Midbrain (tissue), 1 donor: ENCODE measurements at regions not wholly inside any gene's neighbourhood (a gene's known extent, or its start where the extent isn't known, plus 50 kb on each side); places are given as distances from the start of the nearest gene placed in this dataset.
"Not testable (repeated sequence)": the region's sequence is repeated elsewhere in the genome, so short reads cannot be mapped to it uniquely, and the experiment has no call there.

ENCODE experiments used
- DNase-seq: peaks from one replicate; lab custom pipeline; 2025; lab: John Stamatoyannopoulos, UW

DNA sequence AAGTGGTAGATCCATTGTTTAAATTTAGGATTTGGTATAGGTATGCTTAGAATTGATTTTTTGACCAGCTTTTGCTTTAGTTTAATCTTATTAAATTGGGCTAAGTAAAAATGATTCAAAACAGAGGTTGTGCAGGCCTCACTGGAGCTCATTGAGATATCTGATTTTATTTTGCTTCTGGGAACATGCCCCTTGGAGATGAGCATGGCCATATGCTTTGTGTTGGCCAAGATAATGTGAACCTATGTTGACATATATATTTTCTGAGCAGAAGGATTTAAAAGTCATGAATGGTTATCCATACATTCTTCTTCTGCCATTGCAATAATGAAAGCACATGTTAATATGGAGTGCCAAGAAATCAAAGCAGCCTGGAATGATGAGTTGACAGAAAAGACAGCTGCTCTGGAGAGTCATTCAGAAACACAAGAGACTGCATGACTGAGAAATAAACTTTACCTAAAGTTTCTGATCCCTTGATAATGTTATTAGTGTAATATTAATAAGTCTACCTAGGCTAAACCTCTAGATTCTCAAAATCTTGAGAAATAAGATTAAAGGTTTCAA is 489.7 kb upstream of the GNPDA2 start:
- DNase-seq, result no peak

DNA sequence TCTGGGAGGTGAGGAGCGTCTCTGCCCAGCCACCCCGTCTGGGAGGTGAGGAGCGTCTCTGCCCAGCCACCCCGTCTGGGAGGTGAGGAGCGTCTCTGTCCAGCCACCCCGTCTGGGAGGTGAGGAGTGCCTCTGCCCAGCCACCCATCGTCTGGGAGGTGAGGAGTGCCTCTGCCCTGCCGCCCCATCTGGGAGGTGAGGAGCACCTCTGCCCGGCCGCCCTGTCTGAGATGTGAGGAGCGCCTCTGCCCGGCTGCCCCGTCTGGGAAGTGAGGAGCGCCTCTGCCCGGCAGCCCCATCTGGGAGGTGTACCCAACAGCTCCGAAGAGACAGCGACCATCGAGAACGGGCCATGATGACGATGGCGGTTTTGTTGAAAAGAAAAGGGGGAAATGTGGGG is 482.1 kb upstream of the GNPDA2 start:
- not testable (repeated sequence) for DNase-seq

DNA sequence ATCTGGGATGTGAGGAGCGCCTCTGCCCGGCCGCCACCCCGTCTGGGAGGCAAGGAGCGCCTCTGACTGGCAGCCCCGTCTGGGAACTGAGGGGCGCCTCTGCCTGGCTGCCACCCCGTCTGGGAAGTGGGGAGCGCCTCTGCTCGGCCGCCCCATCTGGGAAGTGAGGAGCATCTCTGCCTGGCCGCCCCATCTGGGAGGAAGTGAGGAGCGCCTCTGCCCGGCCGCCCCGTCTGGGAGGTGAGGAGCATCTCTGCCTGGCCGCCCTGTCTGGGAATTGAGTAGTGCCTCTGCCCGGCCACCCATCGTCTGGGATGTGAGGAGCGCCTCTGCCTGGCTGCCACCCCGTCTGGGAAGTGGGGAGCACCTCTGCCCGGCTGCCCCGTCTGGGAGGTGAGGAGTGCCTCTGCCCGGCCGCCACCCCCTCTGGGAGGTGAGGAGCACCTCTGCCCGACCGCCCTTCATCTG is 481.5 kb upstream of the GNPDA2 start:
- not testable (repeated sequence) for DNase-seq

DNA sequence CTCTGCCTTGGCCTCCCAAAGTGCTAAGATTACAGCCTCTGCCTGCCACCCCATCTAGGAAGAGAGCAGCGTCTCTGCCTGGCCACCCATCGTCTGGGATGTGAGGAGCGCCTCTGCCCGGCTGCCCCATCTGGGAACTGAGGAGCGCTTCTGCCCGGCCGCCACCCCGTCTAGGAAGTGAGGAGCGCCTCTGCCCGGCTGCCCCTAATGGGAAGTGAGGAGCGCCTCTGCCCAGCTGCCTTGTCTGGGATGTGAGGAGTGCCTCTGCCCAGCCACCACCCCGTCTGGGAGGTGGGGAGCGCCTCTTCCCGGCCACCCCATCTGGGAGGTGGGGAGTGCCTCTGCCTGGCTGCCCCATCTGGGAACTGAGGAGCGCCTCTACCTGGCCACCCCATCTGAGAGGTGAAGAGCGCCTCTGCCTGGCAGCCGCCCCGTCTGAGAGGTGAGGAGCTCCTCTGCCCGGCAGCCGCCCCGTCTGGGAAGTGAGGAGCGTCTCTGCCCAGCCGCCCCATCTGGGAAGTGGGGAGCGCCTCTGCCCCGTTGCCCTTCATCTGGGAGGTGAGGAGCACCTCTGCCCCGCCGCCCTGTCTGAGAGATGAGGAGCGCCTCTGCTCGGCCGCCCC is 481.0 kb upstream of the GNPDA2 start:
- not testable (repeated sequence) for DNase-seq

DNA sequence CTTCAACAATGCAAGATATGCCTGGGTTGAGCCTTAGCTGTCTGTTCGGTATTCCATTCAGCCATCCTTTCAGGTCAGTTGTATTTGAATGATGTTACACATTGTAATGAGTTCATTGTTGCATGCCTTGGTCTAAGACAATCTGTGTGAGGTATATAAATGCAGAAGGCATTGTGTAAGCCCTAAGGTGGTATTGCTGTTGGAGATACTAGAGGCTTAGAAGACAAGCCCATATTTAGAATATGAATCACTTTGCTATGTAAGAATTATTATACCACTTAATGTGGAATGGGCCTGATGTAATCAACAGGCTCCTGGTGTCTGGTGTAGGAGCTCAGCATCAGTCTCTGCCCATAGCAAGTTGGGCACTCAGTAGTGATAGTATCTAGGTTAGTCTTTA is 473.4 kb upstream of the GNPDA2 start:
- DNase-seq, result no peak

DNA sequence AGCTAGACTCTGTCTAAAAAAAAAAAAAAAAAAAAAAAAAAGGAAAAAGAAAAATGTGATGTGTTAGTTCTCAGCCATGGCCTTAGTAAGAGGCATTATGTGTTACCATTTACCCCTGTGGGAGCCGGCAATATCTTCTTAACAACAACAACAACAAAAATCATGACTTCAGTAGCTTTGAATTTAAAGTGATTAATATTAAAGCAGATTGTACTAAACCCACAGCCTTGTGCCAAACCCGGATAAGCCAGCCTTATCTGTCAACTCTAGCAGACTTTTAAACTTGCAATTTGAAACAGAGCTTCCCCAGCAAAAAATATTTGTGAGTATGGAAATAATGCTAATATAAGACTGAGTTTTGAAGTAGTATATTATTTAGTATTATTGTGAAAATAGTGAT is 462.1 kb upstream of the GNPDA2 start:
- DNase-seq, result no peak

DNA sequence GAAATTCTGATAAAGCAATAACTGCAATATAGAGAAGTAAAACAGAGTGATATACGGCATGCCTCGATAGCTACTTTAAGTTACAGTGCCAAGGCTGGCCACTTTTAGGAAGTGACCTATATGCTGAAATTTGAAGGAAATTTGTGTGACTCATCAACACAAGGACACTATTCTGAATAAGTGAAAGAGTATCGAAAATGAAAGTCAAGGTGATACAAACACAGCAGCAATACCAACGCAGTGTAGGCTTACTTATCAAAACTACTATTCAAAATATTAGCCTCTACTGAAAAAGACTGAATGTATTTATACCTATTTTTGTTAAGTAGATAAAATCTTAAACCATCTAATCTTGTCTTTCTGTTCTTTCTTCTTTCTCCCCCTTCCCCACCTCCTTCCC is 459.9 kb upstream of the GNPDA2 start:
- no peak for DNase-seq

DNA sequence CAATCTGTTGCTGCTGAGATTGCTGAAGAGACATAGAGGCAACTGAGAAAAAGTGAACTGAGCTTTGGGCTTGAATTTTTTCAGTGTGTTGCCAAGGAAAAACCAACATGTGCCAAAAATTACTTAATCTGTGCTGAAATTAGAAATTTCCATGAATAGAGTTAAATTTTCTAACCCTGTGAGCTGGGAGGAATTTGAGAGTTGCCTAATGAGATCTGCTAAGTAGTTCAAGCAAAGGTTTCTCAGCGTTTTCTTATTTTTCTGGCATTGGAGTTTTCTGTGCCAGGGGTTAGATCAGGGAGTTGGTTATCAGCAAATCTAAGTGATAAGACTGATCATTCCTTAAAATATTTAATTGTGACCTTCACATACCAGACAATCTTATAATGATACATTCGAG is 457.5 kb upstream of the GNPDA2 start:
- peak; percentile 22 for DNase-seq

DNA sequence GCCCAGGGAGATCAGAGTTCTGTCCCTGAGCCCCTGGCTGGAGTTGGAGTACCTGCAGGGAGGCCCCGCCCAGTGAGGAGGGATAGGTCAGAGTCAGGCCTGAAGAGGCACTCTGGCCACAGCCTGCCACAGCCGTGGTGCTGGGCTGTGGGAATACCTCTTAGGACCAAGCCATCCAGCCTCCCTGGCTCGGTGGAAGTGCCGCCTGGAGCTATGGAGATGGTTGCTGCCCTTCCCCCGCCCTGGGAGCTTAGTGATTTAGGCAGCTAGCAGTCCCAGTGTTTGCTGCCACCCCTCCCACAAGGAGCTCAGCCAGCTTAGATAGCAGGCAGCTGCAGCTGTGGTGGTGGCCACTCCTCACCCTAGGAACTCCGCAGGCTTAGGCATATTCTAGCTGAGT is 446.3 kb upstream of the GNPDA2 start:
- no peak for DNase-seq

DNA sequence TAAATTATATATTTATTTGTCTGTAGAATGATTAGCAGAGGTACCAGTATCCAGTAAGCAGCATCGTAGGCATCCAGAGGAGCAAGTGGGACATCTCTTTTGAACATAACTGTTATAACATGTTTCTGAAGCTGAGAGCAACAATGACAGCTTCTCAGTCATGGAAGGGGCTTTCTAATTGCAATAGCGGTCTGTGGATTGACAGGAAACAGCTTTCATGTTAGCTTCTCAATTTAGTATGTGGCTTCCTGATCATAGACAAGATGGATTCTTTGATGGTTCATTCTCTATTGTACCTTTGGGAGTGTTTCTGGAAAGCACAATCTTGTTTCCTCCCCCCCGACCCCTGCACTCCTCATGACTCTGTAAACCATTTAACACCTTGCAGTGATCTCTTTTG is 434.6 kb upstream of the GNPDA2 start:
- DNase-seq, result no peak

DNA sequence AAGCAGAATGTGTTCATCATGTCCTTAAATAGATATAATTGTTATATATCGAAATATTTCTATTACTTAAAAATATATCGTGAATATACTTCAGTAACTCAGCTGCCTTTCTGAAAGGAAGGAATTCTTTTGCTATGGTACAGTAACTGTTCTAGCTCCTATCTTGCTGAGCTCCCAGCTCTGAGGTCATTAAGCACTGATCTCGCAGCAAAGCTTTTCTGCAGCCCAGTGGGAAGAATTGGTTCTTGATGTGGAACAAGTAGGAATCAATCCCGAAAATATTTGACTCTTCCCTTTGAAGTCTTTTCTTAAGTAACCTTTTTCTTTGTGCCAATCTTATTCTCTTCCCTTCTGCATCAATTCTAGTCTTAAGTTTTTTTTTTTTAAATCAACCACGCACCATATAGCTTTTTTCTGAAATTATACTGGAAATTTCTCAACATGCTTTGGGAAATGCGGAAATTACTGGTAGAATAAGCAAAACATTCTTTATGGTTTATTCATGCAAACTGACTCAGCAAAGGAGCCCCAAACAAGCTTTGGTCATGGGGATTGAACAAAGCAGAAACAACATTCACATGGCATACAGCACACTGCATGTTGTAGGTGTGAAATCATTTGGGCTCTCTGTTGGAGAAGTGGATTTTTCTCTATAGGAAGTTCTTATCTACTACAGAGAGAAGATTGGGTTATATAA is 428.9 kb upstream of the GNPDA2 start:
- no peak for DNase-seq

DNA sequence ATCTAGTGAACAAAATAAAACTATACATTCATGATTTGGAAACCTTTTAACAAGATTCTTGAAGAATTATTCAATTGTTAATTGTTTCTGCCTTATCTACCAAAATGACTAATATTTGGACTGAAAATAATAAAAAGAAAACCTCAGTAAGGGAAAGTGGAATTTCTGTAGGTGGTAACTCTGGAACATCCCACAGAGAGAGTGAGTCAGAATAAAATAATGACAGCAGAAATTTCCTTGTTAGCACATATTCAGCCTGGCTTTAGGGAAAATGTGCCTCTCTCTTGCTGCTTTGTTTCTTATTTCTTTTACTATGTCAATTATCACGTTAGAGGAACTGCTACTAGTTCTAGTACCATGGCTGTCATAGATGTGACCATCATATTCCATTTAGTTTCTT is 421.5 kb upstream of the GNPDA2 start:
- no peak for DNase-seq

DNA sequence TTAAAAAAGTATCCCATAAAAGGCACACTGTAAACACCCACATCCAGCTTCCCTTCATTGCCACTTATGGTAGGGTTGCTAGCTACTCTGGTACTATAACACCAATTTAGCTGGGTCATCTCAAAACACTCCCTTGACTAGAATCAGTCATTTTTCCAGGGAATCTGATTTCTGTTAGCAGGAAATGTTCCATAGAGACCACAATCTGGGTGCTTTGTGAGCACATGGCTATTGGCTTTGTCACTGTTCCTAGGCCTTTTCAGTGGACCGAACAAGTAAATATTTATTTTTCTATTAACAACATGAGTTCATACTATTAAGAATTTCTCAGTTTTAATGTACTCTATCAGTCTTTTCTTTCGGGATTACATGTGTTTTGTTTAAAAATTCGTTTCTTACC is 404.7 kb upstream of the GNPDA2 start:
- no peak for DNase-seq

DNA sequence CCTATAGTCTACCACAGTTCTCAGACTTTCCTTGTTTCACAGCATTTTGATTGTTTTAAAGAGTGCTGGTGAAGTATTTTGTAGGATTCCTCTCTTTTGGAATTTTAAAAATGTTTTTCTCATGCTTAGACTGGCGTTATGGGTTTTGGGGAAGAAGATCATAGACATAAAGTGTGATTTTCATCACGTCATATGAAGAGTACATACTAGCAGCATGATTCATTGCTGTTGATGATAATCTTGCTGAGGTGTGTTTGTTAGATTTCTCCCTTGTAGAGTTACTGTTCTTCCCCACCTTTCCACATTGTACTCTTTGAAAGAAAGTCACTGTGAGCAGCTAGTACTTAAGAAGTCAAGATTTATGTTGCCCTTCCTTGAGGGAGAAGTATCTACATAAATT is 396.1 kb upstream of the GNPDA2 start:
- DNase-seq, result no peak

DNA sequence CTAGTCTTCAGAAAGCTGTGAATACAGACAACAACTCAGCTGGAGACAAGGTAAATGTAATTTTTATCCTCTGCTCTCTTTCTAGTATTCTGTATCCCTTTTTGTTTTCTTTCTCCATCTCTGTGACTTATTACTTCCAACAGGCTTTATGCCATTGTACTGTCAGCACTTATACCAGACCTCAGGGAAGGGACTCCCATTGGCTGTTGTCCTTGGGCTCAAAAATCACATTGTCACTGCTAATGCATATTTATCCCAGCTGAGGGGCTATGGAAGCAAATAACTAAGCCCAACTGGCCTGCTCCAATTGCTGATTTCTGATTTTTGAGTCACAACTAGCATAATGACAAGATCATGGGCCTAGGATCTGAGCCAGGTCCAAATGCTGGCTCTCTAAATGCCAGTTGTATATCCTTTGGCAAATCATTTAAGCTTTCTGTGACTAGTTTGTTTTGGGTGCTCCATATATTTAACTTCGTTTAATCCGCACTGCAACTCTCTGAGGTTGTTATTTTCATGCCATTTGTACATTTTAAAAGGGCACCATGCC is 395.1 kb upstream of the GNPDA2 start:
- no peak for DNase-seq

DNA sequence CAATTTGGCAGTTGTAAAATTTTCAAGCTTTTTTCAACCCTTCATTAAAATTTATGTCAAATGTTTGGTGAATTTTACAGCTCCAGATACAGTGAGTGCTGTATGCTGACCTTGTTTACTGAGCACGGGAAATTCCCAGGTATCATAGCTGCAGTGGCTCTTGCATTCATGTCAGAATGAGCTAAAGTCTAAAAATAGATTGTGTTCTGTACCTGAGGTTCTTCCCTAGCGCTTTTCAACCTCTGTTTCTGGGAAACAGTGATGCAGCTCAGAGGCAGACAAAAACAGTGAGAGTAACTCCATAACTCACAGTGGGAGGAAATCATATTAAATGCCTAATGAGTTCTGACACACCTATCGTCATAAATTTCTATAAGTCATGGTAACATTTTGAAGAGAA is 393.8 kb upstream of the GNPDA2 start:
- no peak for DNase-seq

DNA sequence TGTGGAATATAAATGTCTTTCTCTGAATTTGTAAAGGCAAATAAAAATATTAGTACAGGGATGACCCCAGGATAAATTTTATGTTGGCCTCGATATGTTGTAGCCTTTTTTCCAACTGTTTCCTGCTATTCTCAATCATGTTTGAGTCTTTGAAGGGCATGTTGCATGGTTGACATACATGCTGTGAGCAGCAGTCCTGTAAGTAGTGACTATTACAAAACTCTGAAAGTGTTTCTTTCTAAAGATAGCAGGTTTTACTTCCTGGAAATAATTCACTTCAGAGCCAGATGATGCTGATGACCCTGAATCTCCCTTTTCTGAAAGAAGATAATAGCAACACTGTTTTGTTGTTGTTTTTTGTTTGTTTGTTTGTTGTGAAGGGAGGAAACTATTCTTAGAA is 393.0 kb upstream of the GNPDA2 start:
- no peak for DNase-seq

DNA sequence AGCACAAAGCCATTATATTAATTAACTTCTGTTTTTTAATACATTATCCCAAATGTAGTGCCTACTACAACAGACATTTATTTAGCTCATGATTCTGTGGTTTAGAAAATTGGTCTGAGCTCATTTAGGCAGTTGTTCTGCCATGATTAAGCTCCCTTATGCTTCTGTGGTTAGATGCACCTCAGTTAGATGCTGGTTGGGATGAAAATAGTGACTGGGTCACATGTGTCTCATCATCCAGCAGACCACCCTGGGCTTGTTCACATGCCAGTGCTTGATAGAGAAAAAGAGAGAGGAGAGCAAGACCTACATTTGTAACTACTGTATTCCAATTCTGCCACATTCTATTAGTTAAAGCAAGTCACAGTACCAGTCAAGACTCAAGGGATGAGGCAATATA is 376.4 kb upstream of the GNPDA2 start:
- no peak for DNase-seq

DNA sequence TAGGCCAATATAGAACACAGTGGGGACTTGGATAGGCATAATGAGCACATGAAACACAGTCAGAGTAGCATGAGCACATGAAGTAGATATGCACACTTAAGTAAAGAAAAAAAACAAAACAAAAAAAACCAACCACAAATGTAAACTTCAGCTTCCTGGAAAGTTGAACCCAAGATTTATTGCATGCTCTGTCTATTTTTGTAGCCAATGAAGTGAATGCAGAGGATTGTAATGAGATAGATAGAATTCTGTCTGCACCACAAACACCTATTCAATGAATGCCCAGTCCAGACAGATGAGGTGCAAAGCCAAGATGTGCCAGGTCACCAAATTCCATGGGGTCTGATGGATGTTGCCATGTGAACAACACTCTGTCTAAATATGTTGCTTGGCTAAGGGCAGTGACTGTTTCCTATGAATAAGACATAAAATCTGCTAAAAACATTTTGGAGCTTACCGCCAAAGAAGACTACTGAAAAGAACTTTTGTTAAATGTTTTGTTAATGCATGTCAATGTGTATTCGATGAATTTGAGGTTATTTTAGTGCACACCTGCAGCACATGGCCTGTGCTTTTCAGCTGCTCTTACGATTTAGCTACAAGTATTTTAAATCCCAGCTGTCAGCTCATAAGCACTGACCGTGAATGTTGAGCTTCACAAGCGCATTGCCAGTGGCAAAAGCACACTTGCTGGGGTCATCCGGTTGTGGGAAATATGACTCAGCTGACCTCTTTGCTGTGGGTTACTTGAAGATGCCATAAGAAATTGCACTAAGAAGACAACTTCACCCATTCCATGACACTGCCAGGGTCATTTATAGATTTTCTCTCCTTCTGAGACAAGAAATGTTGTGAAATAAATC is 374.8 kb upstream of the GNPDA2 start:
- DNase-seq, result no peak

DNA sequence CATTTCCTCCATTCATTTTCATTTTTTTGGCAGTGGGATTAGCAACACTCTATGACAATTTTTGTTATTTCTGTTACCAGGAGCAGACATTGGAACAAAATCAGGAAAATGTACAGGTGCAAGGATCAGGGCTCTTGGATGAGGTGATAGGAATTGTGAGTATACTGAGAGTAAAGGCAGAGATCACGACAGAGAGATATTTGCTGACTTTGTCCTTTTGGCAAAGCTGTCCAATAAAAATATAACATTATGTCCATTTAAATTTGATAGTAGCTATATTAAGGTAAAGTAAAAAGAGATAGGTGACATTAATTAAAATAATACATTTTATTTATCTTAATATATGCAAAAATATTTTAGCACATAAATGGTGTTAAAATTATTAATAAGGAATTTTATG is 373.1 kb upstream of the GNPDA2 start:
- DNase-seq, result no peak

DNA sequence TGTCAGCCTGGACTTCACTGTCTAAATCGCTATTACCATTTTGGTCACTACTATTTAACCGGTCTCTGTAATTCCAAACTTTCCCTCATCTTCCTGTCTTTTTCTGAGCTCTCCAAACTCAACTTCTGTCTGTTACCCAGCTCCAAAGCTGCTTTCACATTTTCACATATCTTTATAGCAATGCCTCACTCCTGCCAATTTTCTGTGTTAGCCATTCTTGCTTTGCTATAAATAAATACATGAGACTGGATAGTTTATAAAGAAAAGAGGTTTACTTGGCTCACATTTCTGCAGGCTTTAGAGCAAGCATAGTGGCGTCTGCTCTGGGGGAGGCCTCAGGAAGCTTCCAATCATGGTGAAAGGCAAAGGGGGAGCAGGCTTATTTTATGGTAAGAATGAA is 368.3 kb upstream of the GNPDA2 start:
- DNase-seq, result no peak

DNA sequence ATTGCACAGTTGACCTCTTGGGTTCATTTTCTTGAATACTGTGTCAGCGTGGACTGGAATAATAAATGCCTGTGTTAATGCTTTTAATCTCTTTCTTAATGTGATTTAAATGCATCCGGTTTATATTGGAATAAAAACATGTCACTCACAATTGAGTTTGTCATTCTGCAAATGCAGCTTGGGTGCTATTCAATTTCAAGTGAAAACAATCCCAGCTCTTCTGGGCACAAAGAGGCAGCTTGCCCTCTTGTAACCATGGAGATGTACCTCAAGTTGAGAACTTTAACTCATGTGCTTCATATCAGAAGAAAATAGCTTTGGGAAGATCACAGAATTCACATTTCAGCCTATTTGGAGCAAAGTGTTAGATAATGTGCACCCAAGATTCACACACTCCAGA is 355.7 kb upstream of the GNPDA2 start:
- DNase-seq, result peak; percentile 26
